MG63 (cell line): ENCODE measurements at regions not wholly inside any gene's neighbourhood (a gene's known extent, or its start where the extent isn't known, plus 50 kb on each side); places are given as distances from the start of the nearest gene placed in this dataset.
"Not testable (repeated sequence)": the region's sequence is repeated elsewhere in the genome, so short reads cannot be mapped to it uniquely, and the experiment has no call there.

Source experiments
- DNase-seq: peaks from one replicate; pipeline ENCODE4 v3.0.0-alpha.2; 2020
- H3K27me3 ChIP-seq: fragments of 250-450 bp; sonication (Bioruptor Pico); 2 replicates; pipeline ENCODE4 v1.5.1; 2020; ENCODE audit warnings: mild to moderate bottlenecking, moderate library complexity
- H3K36me3 ChIP-seq: fragments of 250-450 bp; sonication (Bioruptor Pico); 2 replicates; pipeline ENCODE4 v1.5.1; 2020; ENCODE audit warnings: mild to moderate bottlenecking, moderate library complexity
- H3K4me3 ChIP-seq: fragments of 250-450 bp; sonication (Bioruptor Pico); 2 replicates; pipeline ENCODE4 v1.5.1; 2020; ENCODE audit warnings: mild to moderate bottlenecking, moderate library complexity
- H3K9me3 ChIP-seq: fragments of 250-450 bp; sonication (Bioruptor Pico); 2 replicates; pipeline ENCODE4 v1.5.1; 2020; ENCODE audit warnings: mild to moderate bottlenecking, moderate library complexity

DNA sequence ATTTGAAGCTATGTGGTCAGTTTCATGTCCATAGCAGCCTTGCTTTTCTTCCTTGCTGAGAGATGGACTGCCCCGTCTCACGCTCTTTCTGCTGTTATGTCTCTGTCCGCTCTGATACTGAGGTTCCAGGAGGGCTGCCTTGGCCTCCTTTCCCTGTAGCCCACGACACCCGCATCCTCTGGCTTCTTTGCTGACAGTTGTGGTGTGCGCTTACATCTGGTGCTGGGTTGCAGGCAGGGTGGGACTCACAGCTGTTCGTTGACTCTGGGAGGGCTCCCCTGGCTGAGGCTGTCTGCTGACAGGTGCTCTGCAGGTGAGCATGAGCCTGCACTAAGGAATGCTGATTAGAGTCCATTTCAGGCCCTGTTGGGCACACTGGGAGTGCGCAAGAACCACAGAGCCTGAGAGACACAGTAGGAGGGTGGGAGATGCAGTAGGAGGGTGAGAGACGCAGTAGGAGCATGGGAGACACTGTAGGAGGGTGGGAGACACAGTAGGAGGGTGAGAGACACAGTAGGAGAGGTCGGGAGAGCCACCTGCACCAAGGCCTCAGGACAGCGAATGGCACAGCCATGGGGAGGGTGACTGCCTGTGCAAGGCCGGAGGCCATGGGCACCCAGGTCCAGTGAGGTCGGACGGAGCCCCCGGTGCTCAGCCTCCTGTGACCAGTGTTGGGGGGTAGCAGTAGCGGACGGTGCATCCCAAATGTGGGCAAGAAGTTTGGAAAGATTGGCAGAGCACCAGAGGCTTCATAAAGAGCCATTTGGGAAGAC lies 71.5 kb downstream of the NPIPB11 start:
- DNase-seq, result not testable (repeated sequence)

GRCh38 chr16:29333492-29334097 lies 72.9 kb downstream of the NPIPB11 start:
- not testable (repeated sequence) for H3K9me3 ChIP-seq, H3K27me3 ChIP-seq, DNase-seq, H3K4me3 ChIP-seq, H3K36me3 ChIP-seq

More for the DNA sequence above, 71.5 kb downstream of the NPIPB11 start:
- not testable (repeated sequence) for H3K9me3 ChIP-seq, H3K27me3 ChIP-seq, H3K4me3 ChIP-seq, H3K36me3 ChIP-seq

DNA sequence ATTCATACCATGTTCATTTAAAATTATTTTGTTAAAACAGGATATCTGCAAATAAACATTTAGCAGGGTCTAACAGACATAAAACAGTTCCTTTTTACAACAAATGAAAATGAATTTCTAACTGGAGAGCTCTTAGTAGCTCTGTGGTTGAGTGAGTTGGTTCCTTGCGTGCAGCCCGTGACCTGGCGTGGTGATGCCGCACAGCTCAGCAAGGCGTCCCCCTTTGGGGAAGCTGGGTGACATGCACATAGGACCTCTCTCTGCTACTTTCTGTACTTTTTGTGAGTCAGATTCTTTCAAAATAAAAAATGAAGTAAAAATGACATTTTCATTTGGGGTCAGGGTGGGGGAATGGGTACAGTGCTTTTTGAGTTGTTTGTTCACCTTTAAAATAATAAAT lies 75.9 kb downstream of the NPIPB11 start:
- not testable (repeated sequence) for H3K9me3 ChIP-seq, H3K4me3 ChIP-seq, H3K36me3 ChIP-seq, DNase-seq, H3K27me3 ChIP-seq

DNA sequence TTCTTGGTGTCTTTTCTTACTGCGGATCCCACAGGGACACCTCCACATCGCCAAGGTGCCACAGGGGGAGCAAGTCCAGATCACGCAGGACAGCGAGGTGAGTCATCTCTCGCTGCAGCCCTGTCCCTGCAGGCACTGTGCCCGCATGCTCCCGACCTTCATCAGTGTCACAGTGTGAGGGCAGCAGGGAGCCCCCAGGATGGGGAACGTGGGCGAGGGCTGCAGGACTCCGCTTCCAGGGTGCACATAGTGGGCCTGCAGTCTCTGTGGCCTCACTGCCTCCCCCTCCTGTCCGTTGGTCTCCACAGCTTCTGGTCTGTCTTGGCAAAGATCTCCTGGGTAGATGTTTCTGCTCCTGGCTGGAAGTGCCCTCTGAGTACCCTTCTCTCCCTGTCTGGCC lies 78.0 kb downstream of the NPIPB11 start:
- H3K27me3 ChIP-seq, H3K36me3 ChIP-seq, H3K9me3 ChIP-seq, H3K4me3 ChIP-seq, DNase-seq: not testable (repeated sequence)

DNA sequence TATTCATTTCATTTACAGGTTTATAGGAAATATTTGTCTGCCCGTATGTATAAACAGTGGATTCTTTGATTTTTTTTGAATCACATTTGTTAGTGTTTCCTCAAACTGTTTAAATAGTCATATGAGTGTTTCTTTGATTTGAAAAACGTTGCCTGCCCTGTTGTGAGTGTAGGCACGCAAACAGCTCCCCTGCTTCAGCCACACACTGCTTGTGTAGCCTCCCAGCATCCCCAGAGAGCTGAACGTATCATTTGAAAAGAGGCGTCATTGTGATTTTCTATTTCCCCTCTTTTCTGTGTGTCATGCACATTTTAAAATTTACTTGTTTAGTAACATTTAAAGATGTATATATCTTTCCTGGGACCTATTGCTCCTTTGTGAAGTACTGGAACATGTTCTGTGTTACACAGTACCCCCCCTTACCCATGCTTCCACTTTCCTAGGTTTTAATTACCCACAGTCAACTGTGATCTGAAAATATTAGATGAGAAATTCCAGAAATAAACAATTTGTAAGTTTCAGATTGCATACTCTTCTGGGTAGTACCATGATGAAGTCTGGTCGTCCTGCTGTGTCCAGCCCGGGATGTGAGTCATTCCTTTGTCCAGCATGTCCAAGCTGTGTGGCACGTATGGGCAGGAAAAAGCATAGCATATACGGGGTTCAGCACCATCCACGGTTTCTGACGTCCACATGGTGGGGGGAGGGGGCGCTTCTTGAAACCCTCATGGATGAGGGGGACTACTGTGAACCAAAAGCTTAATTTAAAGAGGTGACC lies 78.7 kb downstream of the NPIPB11 start:
- H3K9me3 ChIP-seq, H3K36me3 ChIP-seq, H3K4me3 ChIP-seq, H3K27me3 ChIP-seq: not testable (repeated sequence)
- DNase-seq, result peak; percentile 80

GRCh38 chr16:29326164-29327125 lies 80.1 kb downstream of the NPIPB11 start:
- not testable (repeated sequence) for H3K36me3 ChIP-seq

GRCh38 chr16:29323725-29324124 lies 82.8 kb downstream of the NPIPB11 start:
- DNase-seq, result not testable (repeated sequence)

More at GRCh38 chr16:29326164-29327125, 80.1 kb downstream of the NPIPB11 start:
- H3K4me3 ChIP-seq, H3K9me3 ChIP-seq, DNase-seq, H3K27me3 ChIP-seq: not testable (repeated sequence)

GRCh38 chr16:29321585-29321984 lies 84.9 kb downstream of the NPIPB11 start:
- H3K9me3 ChIP-seq, result no peaks in the 10 kb centered on the region
- H3K27me3 ChIP-seq, result no peaks in the 10 kb centered on the region
- H3K4me3 ChIP-seq, result no peak overlapping the region
- no peak for DNase-seq
- no peaks in the 10 kb centered on the region for H3K36me3 ChIP-seq

More at GRCh38 chr16:29323725-29324124, 82.8 kb downstream of the NPIPB11 start:
- H3K4me3 ChIP-seq, H3K9me3 ChIP-seq, H3K27me3 ChIP-seq, H3K36me3 ChIP-seq: not testable (repeated sequence)

GRCh38 chr16:29321000-29321393 lies 85.5 kb downstream of the NPIPB11 start:
- no peaks in the 10 kb centered on the region for H3K36me3 ChIP-seq
- no peaks in the 10 kb centered on the region for H3K27me3 ChIP-seq
- DNase-seq, result no peak

GRCh38 chr16:29320274-29320999 lies 86.1 kb downstream of the NPIPB11 start:
- no peaks in the 10 kb centered on the region for H3K27me3 ChIP-seq
- H3K4me3 ChIP-seq, result no peak overlapping the region
- DNase-seq, result no peak
- no peaks in the 10 kb centered on the region for H3K36me3 ChIP-seq
- no peaks in the 10 kb centered on the region for H3K9me3 ChIP-seq

More at GRCh38 chr16:29321000-29321393, 85.5 kb downstream of the NPIPB11 start:
- Histone ChIP-seq H3K9me3 (no peaks in the 10 kb centered on the region), H3K4me3 (no peak overlapping the region)

DNA sequence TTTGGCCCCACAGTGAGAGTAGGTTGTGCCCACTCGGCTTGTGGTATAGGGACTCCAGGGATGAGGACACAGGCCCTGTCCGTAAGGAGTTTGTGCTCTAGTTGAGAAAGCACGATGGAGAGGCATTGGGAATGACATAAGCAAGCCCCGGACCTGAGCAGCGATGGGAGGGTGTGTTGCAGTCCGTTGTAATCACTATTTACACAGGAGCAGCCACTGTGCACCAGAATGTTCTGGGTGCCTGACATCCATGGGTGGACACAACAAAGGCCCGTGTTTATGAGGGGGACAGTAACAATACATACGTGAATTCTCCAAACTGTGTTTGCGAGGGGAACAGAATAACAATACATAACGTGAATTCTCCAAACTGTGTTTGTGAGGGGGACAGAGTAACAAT lies 86.8 kb downstream of the NPIPB11 start:
- H3K9me3 ChIP-seq, result no peaks in the 10 kb centered on the region
- no peak for DNase-seq
- H3K4me3 ChIP-seq, result no peak overlapping the region
- no peaks in the 10 kb centered on the region for H3K36me3 ChIP-seq
- H3K27me3 ChIP-seq, result no peaks in the 10 kb centered on the region

- not testable (repeated sequence) for H3K36me3 ChIP-seq, H3K4me3 ChIP-seq, H3K27me3 ChIP-seq, H3K9me3 ChIP-seq
- DNase-seq, result peak; percentile 92
Observed at GRCh38 chr16:29318561-29318968, 87.9 kb downstream of the NPIPB11 start.

- peak; percentile 12 for DNase-seq
- H3K4me3 ChIP-seq, result no peak overlapping the region
- no peaks in the 10 kb centered on the region for H3K36me3 ChIP-seq
- H3K9me3 ChIP-seq, result no peaks in the 10 kb centered on the region
- no peaks in the 10 kb centered on the region for H3K27me3 ChIP-seq
Observed at GRCh38 chr16:29318037-29318436, 88.5 kb downstream of the NPIPB11 start.

- H3K27me3 ChIP-seq, result no peaks in the 10 kb centered on the region
- DNase-seq, result no peak
- no peak overlapping the region for H3K4me3 ChIP-seq
- H3K36me3 ChIP-seq, result no peaks in the 10 kb centered on the region
- no peaks in the 10 kb centered on the region for H3K9me3 ChIP-seq
Observed at GRCh38 chr16:29317269-29317668, 89.2 kb downstream of the NPIPB11 start.

DNA sequence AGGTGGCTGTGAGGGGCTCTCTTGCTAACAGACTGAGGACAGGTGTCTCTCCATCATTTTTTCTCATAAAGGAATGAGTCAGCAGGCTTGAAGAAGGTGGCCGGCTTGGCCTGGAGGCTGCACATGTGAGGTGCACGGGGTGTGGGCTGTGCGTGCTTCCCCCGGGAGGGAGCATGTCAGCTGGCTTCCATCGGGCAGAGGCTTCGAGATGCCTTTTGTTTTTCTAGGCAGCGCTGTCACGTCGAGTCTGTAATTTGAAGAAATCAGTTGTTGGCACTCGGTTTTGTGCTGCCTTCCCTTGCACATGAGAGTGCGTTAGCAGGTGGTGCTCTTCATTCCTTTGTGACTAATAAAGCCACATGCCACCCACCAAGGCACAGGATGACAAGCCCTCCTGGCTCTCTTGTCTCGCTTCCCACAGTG lies 89.7 kb downstream of the NPIPB11 start:
- Histone ChIP-seq H3K4me3 (no peak overlapping the region), H3K9me3 (no peaks in the 10 kb centered on the region), H3K36me3 (no peaks in the 10 kb centered on the region), H3K27me3 (no peaks in the 10 kb centered on the region)
- no peak for DNase-seq
